Islet precursor cell (in vitro differentiated cells): ENCODE measurements at regions not wholly inside any gene's neighbourhood (a gene's known extent, or its start where the extent isn't known, plus 50 kb on each side); places are given as distances from the start of the nearest gene placed in this dataset.
"Not testable (repeated sequence)": the region's sequence is repeated elsewhere in the genome, so short reads cannot be mapped to it uniquely, and the experiment has no call there.

ENCODE experiments used
- DNase-seq: peaks from one replicate; pipeline ENCODE4 v3.0.0-alpha.2; 2018

GRCh38 chr2:121152861-121153260 lies 132.1 kb downstream of the TFCP2L1 start:
- peak; percentile 50 for DNase-seq

- DNase-seq: no peak
Measured at GRCh38 chr2:121153516-121153915, 131.5 kb downstream of the TFCP2L1 start.

GRCh38 chr2:121155502-121156056 lies 129.4 kb downstream of the TFCP2L1 start:
- no peak for DNase-seq

GRCh38 chr2:121157481-121157880 lies 127.5 kb downstream of the TFCP2L1 start:
- DNase-seq: not testable (repeated sequence)

DNA sequence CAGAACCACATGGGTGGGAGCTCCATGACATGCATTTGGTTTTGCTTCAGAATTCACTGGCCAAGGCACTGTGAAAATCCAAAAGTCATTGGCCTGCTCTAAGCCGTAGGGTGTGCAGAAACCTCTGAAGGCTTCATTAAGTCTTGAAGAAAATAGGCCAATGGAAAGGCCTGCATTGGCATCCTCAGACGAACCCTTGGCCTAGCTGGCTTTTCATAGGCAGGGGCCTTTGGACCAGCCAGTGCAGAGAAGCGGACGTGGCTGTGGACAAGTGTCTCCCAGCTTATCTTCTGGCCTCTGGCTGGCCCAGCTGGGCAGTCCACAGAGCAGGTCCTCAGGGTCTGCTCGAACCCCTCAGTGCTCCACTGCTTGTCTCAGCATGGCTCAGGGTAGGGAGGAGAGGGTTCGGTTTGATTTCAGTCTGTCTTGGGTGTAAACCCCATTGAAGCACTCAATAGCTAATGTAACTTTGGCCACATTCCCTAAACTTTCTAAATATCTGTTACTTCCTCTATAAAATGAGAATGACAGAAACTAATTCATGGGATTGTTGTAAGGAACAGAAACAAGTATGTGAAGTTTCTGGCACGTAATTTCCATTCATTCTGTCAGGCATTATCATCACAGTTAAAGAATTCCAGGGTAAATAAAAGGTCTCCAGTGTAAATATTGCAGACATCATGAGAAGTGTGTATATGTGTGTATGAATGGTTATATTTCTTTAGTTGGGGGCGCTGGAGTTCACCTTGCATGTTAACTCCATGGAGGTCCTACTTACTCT lies 125.5 kb downstream of the TFCP2L1 start:
- DNase-seq: no peak

- DNase-seq: no peak
Measured at GRCh38 chr2:121160366-121160765, 124.6 kb downstream of the TFCP2L1 start.

DNA sequence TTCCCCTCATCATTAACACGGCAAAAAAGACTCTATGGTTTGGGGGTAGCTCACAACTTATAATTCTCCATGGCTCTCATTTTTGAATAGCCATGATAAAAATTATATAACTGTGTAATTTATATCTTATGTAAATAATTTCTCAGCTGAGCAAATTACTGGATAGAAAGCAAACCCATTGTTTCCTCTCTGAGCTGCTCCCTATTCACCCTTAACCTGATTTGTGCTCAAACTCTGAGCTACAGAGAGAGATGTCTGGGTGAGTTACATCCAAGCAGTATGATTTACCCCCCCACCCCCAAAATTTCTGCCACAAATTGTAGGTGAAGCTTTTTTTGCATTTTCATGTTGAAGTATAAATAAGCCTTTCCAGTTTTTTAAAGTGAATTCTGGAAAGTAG lies 123.7 kb downstream of the TFCP2L1 start:
- no peak for DNase-seq

GRCh38 chr2:121162893-121163292 lies 122.1 kb downstream of the TFCP2L1 start:
- no peak for DNase-seq

DNA sequence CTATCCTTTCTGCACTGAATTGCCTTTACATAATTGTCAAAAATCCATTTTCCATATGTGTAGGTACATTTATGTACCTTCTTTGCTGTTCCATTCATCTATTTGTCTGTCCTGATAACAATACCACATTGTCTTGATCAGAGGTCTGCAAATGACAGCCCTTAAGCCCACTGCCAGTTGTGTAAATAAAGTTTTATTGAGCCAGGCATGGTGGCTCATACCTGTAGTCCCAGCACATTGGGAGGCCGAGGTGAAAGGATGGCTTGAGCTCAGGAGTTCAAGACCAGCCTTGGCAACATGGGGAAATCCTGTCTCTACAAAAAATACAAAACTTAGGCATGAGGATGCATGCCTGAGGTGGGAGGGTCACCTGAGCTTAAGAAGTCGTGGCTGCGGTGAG lies 121.0 kb downstream of the TFCP2L1 start:
- DNase-seq: no peak

DNA sequence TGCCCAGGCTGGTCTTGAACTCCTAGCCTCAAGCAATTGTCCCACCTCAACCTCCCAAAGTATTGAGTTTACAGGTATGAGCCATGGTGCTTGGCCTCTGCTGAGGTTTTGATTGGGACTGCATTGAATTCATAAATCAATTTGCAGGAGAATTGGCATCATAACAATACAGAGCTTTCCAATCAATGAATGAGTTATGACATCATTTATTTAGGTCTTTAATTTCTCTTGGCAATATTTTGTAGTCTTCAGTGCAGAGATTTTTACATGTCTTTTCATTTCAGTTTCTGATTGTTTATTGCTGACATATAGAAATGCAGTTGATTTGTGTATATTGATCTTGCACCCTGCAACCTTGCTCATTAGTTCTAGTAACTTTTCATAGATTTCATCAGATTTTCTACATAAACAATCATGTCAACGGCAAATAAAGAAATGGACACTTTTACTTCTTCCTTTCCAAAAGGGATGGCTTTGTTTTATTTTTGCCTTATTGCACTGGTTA lies 119.9 kb downstream of the TFCP2L1 start:
- DNase-seq: no peak
